ENCODE measurements at regions not wholly inside any gene's neighbourhood (a gene's known extent, or its start where the extent isn't known, plus 50 kb on each side); places are given as distances from the start of the nearest gene placed in this dataset.
A peak's percentile ranks its signal among the peaks of the same experiment; 100 is the strongest.
"Not testable (repeated sequence)": the region's sequence is repeated elsewhere in the genome, so short reads cannot be mapped to it uniquely, and the experiment has no call there.

DNA sequence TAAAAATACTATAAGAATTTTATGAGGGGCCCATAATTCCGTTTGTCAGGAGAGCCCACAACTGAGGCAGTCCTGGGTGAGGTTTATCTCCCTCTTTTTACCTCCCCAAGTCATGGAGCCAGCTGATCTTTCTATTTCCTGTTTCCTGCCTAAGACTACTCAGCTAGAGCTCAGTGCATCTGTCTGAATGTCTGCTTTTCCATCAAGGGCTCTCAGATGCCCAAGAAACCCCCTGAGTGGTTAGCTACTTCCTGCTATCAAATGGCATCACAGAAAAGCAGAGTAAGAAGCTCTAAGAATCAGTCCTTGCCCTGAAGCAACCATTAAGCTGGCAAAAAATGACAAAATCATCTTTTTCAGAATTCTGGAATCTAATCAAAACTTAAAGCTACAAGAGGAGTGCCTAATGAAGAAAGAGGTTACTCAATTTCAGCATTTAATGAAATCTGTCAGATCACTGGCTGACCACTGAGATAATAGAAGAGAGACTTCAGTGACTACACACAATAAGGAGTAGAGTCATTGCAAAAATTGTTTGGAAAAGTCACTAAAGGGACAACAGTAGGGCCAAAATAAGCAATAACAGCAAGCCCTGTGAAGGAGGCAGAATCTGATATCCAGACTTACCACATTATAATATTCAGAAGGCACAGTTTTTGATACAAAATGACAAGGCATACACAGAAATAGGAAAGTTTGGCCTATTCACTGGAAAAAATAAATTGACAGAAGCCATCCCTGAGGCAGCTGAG is 150.1 kb downstream of the CYB561 start:
- Histone ChIP-seq H3K27me3 (ENCODE audit: insufficient read depth, low read length) (no peaks in the 10 kb centered on the region), H3K79me2 (ENCODE audit: control insufficient read depth, insufficient read depth, low read length, unreplicated experiment) (peaks cover 2% of the 10 kb centered on the region), H3K27ac (ENCODE audit: low read depth, low read length) (peak overlapping the region; percentile 33; the same call in 1 of the 2 replicates), H3K4me3 (ENCODE audit: low read depth, low read length) (no peak overlapping the region), H3K4me1 (ENCODE audit: control insufficient read depth, insufficient read depth, low read length, unreplicated experiment) (peaks cover 47% of the 10 kb centered on the region), H3K36me3 (ENCODE audit: insufficient read depth, low read length) (peaks cover 32% of the 10 kb centered on the region), H2AFZ (ENCODE audit: low read length, unreplicated experiment) (no peak overlapping the region)

GRCh38 chr17:63298916-63299315 is 147.2 kb downstream of the CYB561 start:
- H3K4me3 ChIP-seq (ENCODE audit: low read depth, low read length); H3K27me3 ChIP-seq (ENCODE audit: insufficient read depth, low read length); H3K27ac ChIP-seq (ENCODE audit: low read depth, low read length); H2AFZ ChIP-seq (ENCODE audit: low read length, unreplicated experiment); H3K79me2 ChIP-seq (ENCODE audit: control insufficient read depth, insufficient read depth, low read length, unreplicated experiment): not testable (repeated sequence)
- peaks cover 18% of the 10 kb centered on the region for H3K4me1 ChIP-seq (ENCODE audit: control insufficient read depth, insufficient read depth, low read length, unreplicated experiment)
- H3K36me3 ChIP-seq (ENCODE audit: insufficient read depth, low read length) = peaks cover 32% of the 10 kb centered on the region

DNA sequence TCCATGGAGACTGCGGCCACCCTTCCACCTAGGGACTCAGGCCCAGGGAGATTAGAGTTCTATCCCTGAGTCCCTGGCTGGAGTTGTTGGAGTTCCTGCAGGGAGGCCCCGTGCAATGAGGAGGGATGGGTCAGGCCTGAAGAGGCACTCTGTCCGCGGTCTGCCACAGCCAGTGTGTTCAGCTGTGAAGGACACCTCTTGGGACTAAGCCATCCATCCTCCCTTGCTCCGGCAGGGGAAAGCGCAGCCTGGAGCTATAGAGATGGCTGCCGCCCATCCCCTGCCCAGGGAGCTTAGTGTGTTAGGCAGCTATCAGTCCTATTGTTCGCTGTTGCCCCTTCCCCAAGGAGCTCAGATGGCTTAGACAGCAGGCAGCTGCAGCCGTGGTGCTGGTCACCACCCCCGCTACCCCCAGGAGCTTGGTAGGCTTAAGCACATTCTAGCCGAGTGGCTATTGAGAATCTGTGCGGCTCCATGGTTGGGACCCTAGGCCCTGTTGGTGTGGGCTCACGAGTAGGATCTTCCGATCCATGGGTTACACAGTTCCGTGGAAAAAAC is 141.3 kb downstream of the CYB561 start:
- H3K4me3 ChIP-seq (ENCODE audit: low read depth, low read length) = no peak overlapping the region
- H2AFZ ChIP-seq (ENCODE audit: low read length, unreplicated experiment) = no peak overlapping the region
- H3K79me2 ChIP-seq (ENCODE audit: control insufficient read depth, insufficient read depth, low read length, unreplicated experiment) = peaks cover 5% of the 10 kb centered on the region
- H3K27ac ChIP-seq (ENCODE audit: low read depth, low read length) = no peak overlapping the region
- H3K36me3 ChIP-seq (ENCODE audit: insufficient read depth, low read length) = peaks cover 9% of the 10 kb centered on the region
- no peaks in the 10 kb centered on the region for H3K27me3 ChIP-seq (ENCODE audit: insufficient read depth, low read length)
- H3K4me1 ChIP-seq (ENCODE audit: control insufficient read depth, insufficient read depth, low read length, unreplicated experiment) = peaks cover 13% of the 10 kb centered on the region

GRCh38 chr17:63305857-63306256 is 140.2 kb downstream of the CYB561 start:
- Histone ChIP-seq H3K79me2 (ENCODE audit: control insufficient read depth, insufficient read depth, low read length, unreplicated experiment) (peaks cover 3% of the 10 kb centered on the region), H3K36me3 (ENCODE audit: insufficient read depth, low read length) (peaks cover 11% of the 10 kb centered on the region), H2AFZ (ENCODE audit: low read length, unreplicated experiment) (no peak overlapping the region), H3K27ac (ENCODE audit: low read depth, low read length) (no peak overlapping the region), H3K27me3 (ENCODE audit: insufficient read depth, low read length) (no peaks in the 10 kb centered on the region), H3K4me3 (ENCODE audit: low read depth, low read length) (no peak overlapping the region), H3K4me1 (ENCODE audit: control insufficient read depth, insufficient read depth, low read length, unreplicated experiment) (peaks cover 13% of the 10 kb centered on the region)

- H3K4me1 ChIP-seq (ENCODE audit: control insufficient read depth, insufficient read depth, low read length, unreplicated experiment) = peaks cover 13% of the 10 kb centered on the region
- H3K4me3 ChIP-seq (ENCODE audit: low read depth, low read length) = no peak overlapping the region
- H2AFZ ChIP-seq (ENCODE audit: low read length, unreplicated experiment) = no peak overlapping the region
- no peaks in the 10 kb centered on the region for H3K27me3 ChIP-seq (ENCODE audit: insufficient read depth, low read length)
- H3K79me2 ChIP-seq (ENCODE audit: control insufficient read depth, insufficient read depth, low read length, unreplicated experiment) = peaks cover 3% of the 10 kb centered on the region
- peaks cover 13% of the 10 kb centered on the region for H3K36me3 ChIP-seq (ENCODE audit: insufficient read depth, low read length)
- H3K27ac ChIP-seq (ENCODE audit: low read depth, low read length) = no peak overlapping the region
Observed at GRCh38 chr17:63306855-63307254, 139.3 kb downstream of the CYB561 start.

GRCh38 chr17:63308272-63308671 is 137.8 kb downstream of the CYB561 start:
- H3K27ac ChIP-seq (ENCODE audit: low read depth, low read length) = no peak overlapping the region
- H2AFZ ChIP-seq (ENCODE audit: low read length, unreplicated experiment) = no peak overlapping the region
- peaks cover 13% of the 10 kb centered on the region for H3K36me3 ChIP-seq (ENCODE audit: insufficient read depth, low read length)
- H3K4me1 ChIP-seq (ENCODE audit: control insufficient read depth, insufficient read depth, low read length, unreplicated experiment) = peaks cover 13% of the 10 kb centered on the region
- no peak overlapping the region for H3K4me3 ChIP-seq (ENCODE audit: low read depth, low read length)
- H3K79me2 ChIP-seq (ENCODE audit: control insufficient read depth, insufficient read depth, low read length, unreplicated experiment) = peaks cover 3% of the 10 kb centered on the region
- no peaks in the 10 kb centered on the region for H3K27me3 ChIP-seq (ENCODE audit: insufficient read depth, low read length)

DNA sequence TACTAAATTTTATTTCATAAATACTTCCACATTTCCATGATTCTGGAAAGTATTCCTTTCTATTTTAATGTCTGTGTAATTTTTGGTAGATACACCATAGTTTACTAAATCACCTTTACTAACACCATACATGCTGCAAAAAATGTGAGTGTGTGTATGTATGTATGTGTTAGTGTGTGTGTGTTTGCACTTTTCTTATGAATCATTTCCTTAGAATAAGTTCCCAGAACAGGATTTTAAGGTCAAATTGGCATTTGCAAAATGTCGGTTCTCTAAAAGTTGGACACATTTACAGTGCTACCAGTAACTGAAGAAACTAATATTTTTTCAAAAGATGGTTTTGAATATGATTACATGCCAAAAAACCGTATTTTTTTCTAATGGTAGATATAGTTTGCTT is 137.1 kb downstream of the CYB561 start:
- H3K79me2 ChIP-seq (ENCODE audit: control insufficient read depth, insufficient read depth, low read length, unreplicated experiment) = peaks cover 3% of the 10 kb centered on the region
- peak overlapping the region; percentile 41 for H3K27ac ChIP-seq (ENCODE audit: low read depth, low read length)
- peaks cover 13% of the 10 kb centered on the region for H3K4me1 ChIP-seq (ENCODE audit: control insufficient read depth, insufficient read depth, low read length, unreplicated experiment)

GRCh38 chr17:63311416-63311937 is 134.6 kb downstream of the CYB561 start:
- H3K27me3 ChIP-seq (ENCODE audit: insufficient read depth, low read length) = no peaks in the 10 kb centered on the region
- no peak overlapping the region for H2AFZ ChIP-seq (ENCODE audit: low read length, unreplicated experiment)
- peaks cover 3% of the 10 kb centered on the region for H3K79me2 ChIP-seq (ENCODE audit: control insufficient read depth, insufficient read depth, low read length, unreplicated experiment)
- no peak overlapping the region for H3K27ac ChIP-seq (ENCODE audit: low read depth, low read length)
- peaks cover 17% of the 10 kb centered on the region; the same call in 1 of the 2 replicates for H3K36me3 ChIP-seq (ENCODE audit: insufficient read depth, low read length)
- H3K4me3 ChIP-seq (ENCODE audit: low read depth, low read length) = no peak overlapping the region
- peaks cover 13% of the 10 kb centered on the region for H3K4me1 ChIP-seq (ENCODE audit: control insufficient read depth, insufficient read depth, low read length, unreplicated experiment)

More for the DNA sequence above, 137.1 kb downstream of the CYB561 start:
- peaks cover 13% of the 10 kb centered on the region for H3K36me3 ChIP-seq (ENCODE audit: insufficient read depth, low read length)
- no peak overlapping the region for H2AFZ ChIP-seq (ENCODE audit: low read length, unreplicated experiment)
- no peaks in the 10 kb centered on the region for H3K27me3 ChIP-seq (ENCODE audit: insufficient read depth, low read length)
- H3K4me3 ChIP-seq (ENCODE audit: low read depth, low read length) = peak overlapping the region; percentile 48; the same call in 1 of the 2 replicates

DNA sequence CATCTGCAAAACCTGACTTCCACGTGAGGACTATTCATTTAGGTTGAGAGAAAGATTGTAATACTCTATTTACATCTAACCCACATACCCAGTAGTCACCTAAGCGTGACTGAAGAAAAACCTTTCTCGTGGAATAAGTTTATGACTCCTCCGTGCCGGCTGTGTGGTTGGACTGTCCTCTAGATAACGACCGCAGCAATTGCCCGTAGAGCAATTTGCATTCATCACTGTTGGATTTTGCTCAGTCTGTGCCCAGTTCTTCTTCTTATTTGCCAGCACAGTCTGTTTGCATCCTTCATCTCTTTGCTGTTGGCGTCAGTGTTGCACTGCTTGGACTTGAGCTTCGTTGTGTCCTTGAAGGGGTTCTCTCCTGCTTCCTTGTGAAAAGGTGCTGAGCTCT is 131.3 kb downstream of the CYB561 start:
- H2AFZ ChIP-seq (ENCODE audit: low read length, unreplicated experiment) = no peak overlapping the region
- no peak overlapping the region for H3K4me3 ChIP-seq (ENCODE audit: low read depth, low read length)
- H3K79me2 ChIP-seq (ENCODE audit: control insufficient read depth, insufficient read depth, low read length, unreplicated experiment) = no peaks in the 10 kb centered on the region
- no peaks in the 10 kb centered on the region for H3K4me1 ChIP-seq (ENCODE audit: control insufficient read depth, insufficient read depth, low read length, unreplicated experiment)
- H3K27ac ChIP-seq (ENCODE audit: low read depth, low read length) = no peak overlapping the region
- H3K27me3 ChIP-seq (ENCODE audit: insufficient read depth, low read length) = no peaks in the 10 kb centered on the region
- peaks cover 22% of the 10 kb centered on the region; the same call in 1 of the 2 replicates for H3K36me3 ChIP-seq (ENCODE audit: insufficient read depth, low read length)

DNA sequence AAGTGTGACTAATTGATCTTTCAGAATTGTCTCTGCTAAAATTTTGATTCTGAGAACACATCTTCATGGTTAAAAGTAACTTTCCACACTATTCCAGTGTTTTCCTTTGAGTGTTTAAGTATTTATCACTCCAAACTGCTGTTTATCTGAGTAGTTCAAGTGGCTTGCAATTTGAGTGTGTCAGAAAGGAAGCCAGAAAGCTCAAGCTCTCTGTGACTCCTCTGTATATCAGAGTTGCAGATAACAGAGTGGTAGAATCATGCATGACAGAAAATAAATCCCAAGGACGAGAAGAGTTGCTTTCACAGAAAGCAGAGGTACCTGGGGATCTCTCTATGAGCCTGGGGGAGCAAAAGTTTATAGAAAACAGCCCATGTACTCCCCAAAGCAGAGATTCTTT is 130.0 kb downstream of the CYB561 start:
- Histone ChIP-seq H3K4me1 (ENCODE audit: control insufficient read depth, insufficient read depth, low read length, unreplicated experiment) (no peaks in the 10 kb centered on the region), H3K27me3 (ENCODE audit: insufficient read depth, low read length) (no peaks in the 10 kb centered on the region), H3K4me3 (ENCODE audit: low read depth, low read length) (no peak overlapping the region), H3K27ac (ENCODE audit: low read depth, low read length) (no peak overlapping the region), H3K36me3 (ENCODE audit: insufficient read depth, low read length) (peaks cover 19% of the 10 kb centered on the region; the same call in 1 of the 2 replicates), H3K79me2 (ENCODE audit: control insufficient read depth, insufficient read depth, low read length, unreplicated experiment) (no peaks in the 10 kb centered on the region), H2AFZ (ENCODE audit: low read length, unreplicated experiment) (no peak overlapping the region)

Measured in ACC112 (cell line).